Cardiac fibroblast (primary cell): ENCODE measurements at regions not wholly inside any gene's neighbourhood (a gene's known extent, or its start where the extent isn't known, plus 50 kb on each side); places are given as distances from the start of the nearest gene placed in this dataset.

Experiments used
- DNase-seq, 2 donors: peaks; one replicate each; pipeline versions ENCODE4 v3.0.0 to v3.0.0-alpha.2; 2010; ENCODE audit warnings: low read depth in 2 of 2
- H3K4me3 ChIP-seq, 2 donors: replicated peaks in 1 of 2; 1 replicate in 1 of 2; 2 replicates in 1 of 2; pipeline ENCODE4 v1.5.1; 2011; ENCODE audit warnings: low read depth in 2 of 2, low read length in 2 of 2, mild to moderate bottlenecking in 2 of 2, moderate library complexity in 1 of 2
- CTCF ChIP-seq: IDR thresholded peaks from one replicate; pipeline ENCODE4 v1.5.1; 2011; ENCODE audit warnings: low read depth, mild to moderate bottlenecking, low read length, inconsistent platforms

GRCh38 chr15:70476441-70476840, 286.9 kb downstream of the UACA start:
- H3K4me3 ChIP-seq: no peak overlapping the region
- DNase-seq: no peak
- no peak for TF ChIP-seq CTCF

GRCh38 chr15:70475921-70476320, 287.4 kb downstream of the UACA start:
- no peak for DNase-seq
- no peak for TF ChIP-seq CTCF
- no peak overlapping the region for H3K4me3 ChIP-seq

- peak overlapping the region in 1 of 2 donors; percentile 8 for H3K4me3 ChIP-seq
- no peak for TF ChIP-seq CTCF
- DNase-seq: no peak
Measured at GRCh38 chr15:70475407-70475781, 288.0 kb downstream of the UACA start.

GRCh38 chr15:70474471-70475406, 288.6 kb downstream of the UACA start:
- no peak for TF ChIP-seq CTCF
- peak; percentile 91 to 97 for DNase-seq
- H3K4me3 ChIP-seq: peak overlapping the region in 1 of 2 donors; percentile 8

GRCh38 chr15:70473581-70474370, 289.6 kb downstream of the UACA start:
- H3K4me3 ChIP-seq: no peak overlapping the region
- no peak for TF ChIP-seq CTCF
- peak; percentile 48 to 70 for DNase-seq

GRCh38 chr15:70471517-70471916, 291.8 kb downstream of the UACA start:
- TF ChIP-seq CTCF: no peak
- no peak for DNase-seq
- H3K4me3 ChIP-seq: no peak overlapping the region
